HG03432 (cell line): ENCODE measurements at regions not wholly inside any gene's neighbourhood (a gene's known extent, or its start where the extent isn't known, plus 50 kb on each side); places are given as distances from the start of the nearest gene placed in this dataset.
"Not testable (repeated sequence)": the region's sequence is repeated elsewhere in the genome, so short reads cannot be mapped to it uniquely, and the experiment has no call there.

Experiments used
- ATAC-seq: cut with Tn5 transposase; IDR thresholded peaks from one replicate; pipeline ENCODE4 v1.9.1; 2021; ENCODE audit warnings: mild to moderate bottlenecking, moderate library complexity; ENCODE audit not compliant: unreplicated experiment

GRCh38 chr11:43172477-43172876 is 139.3 kb upstream of the API5 start:
- ATAC-seq: no peak

- no peak for ATAC-seq
Observed at GRCh38 chr11:43177975-43178374, 133.8 kb upstream of the API5 start.

GRCh38 chr11:43194459-43194858 is 117.3 kb upstream of the API5 start:
- not testable (repeated sequence) for ATAC-seq

- no peak for ATAC-seq
Observed at GRCh38 chr11:43197379-43197778, 114.4 kb upstream of the API5 start.

- ATAC-seq: no peak
Observed at GRCh38 chr11:43200031-43200430, 111.8 kb upstream of the API5 start.

- ATAC-seq: no peak
Observed at GRCh38 chr11:43212279-43212678, 99.5 kb upstream of the API5 start.

- no peak for ATAC-seq
Observed at GRCh38 chr11:43214471-43214870, 97.3 kb upstream of the API5 start.

GRCh38 chr11:43217849-43218248 is 93.9 kb upstream of the API5 start:
- ATAC-seq: no peak

- no peak for ATAC-seq
Observed at GRCh38 chr11:43222215-43222614, 89.6 kb upstream of the API5 start.

- no peak for ATAC-seq
Observed at GRCh38 chr11:43223026-43223425, 88.8 kb upstream of the API5 start.

GRCh38 chr11:43234881-43235280 is 76.9 kb upstream of the API5 start:
- no peak for ATAC-seq

GRCh38 chr11:43238341-43238740 is 73.5 kb upstream of the API5 start:
- ATAC-seq: no peak

- ATAC-seq: no peak
Observed at GRCh38 chr11:43239791-43240190, 72.0 kb upstream of the API5 start.

GRCh38 chr11:43242401-43242800 is 69.4 kb upstream of the API5 start:
- ATAC-seq: no peak

GRCh38 chr11:43243927-43244326 is 67.9 kb upstream of the API5 start:
- no peak for ATAC-seq

GRCh38 chr11:43245466-43245865 is 66.3 kb upstream of the API5 start:
- no peak for ATAC-seq

GRCh38 chr11:43250309-43250708 is 61.5 kb upstream of the API5 start:
- ATAC-seq: no peak

GRCh38 chr11:43261775-43262174 is 50.0 kb upstream of the API5 start:
- ATAC-seq: no peak
